GM18519 (cell line): ENCODE measurements at regions not wholly inside any gene's neighbourhood (a gene's known extent, or its start where the extent isn't known, plus 50 kb on each side); places are given as distances from the start of the nearest gene placed in this dataset.

Source experiments
- ATAC-seq: cut with Tn5 transposase; IDR thresholded peaks from one replicate; pipeline ENCODE4 v1.9.1; 2021; ENCODE audit warnings: mild to moderate bottlenecking, moderate library complexity; ENCODE audit not compliant: unreplicated experiment, low FRiP score

- ATAC-seq = no peak
Measured at GRCh38 chr6:77403424-77403823, 59.9 kb downstream of the HTR1B start.

GRCh38 chr6:77401231-77401630 is 62.1 kb downstream of the HTR1B start:
- no peak for ATAC-seq

- ATAC-seq = no peak
Measured at GRCh38 chr6:77397561-77397960, 65.7 kb downstream of the HTR1B start.

GRCh38 chr6:77389402-77389801 is 73.9 kb downstream of the HTR1B start:
- no peak for ATAC-seq

- ATAC-seq = no peak
Measured at GRCh38 chr6:77383026-77383425, 80.3 kb downstream of the HTR1B start.

- ATAC-seq = no peak
Measured at GRCh38 chr6:77373955-77374354, 89.3 kb downstream of the HTR1B start.

- ATAC-seq = no peak
Measured at GRCh38 chr6:77371748-77372147, 91.5 kb downstream of the HTR1B start.

- no peak for ATAC-seq
Measured at GRCh38 chr6:77368660-77369313, 94.5 kb downstream of the HTR1B start.

GRCh38 chr6:77366798-77367197 is 96.5 kb downstream of the HTR1B start:
- no peak for ATAC-seq

GRCh38 chr6:77363702-77364101 is 99.6 kb downstream of the HTR1B start:
- no peak for ATAC-seq

- ATAC-seq = no peak
Measured at GRCh38 chr6:77362055-77362454, 101.2 kb downstream of the HTR1B start.

GRCh38 chr6:77361018-77361417 is 102.3 kb downstream of the HTR1B start:
- no peak for ATAC-seq

- ATAC-seq = no peak
Measured at GRCh38 chr6:77356821-77357220, 106.5 kb downstream of the HTR1B start.

- ATAC-seq = no peak
Measured at GRCh38 chr6:77354581-77354980, 108.7 kb downstream of the HTR1B start.

GRCh38 chr6:77353129-77353528 is 110.2 kb downstream of the HTR1B start:
- ATAC-seq = no peak

GRCh38 chr6:77341058-77341986 is 122.0 kb downstream of the HTR1B start:
- no peak for ATAC-seq

GRCh38 chr6:77340331-77340730 is 123.0 kb downstream of the HTR1B start:
- no peak for ATAC-seq

- ATAC-seq = no peak
Measured at GRCh38 chr6:77339926-77340325, 123.4 kb downstream of the HTR1B start.

- no peak for ATAC-seq
Measured at GRCh38 chr6:77337392-77337791, 125.9 kb downstream of the HTR1B start.

- ATAC-seq = no peak
Measured at GRCh38 chr6:77334093-77334492, 129.2 kb downstream of the HTR1B start.

GRCh38 chr6:77332915-77333623 is 130.2 kb downstream of the HTR1B start:
- ATAC-seq = no peak
